Gastrocnemius medialis (tissue), 4 donors: ENCODE measurements at regions not wholly inside any gene's neighbourhood (a gene's known extent, or its start where the extent isn't known, plus 50 kb on each side); places are given as distances from the start of the nearest gene placed in this dataset.

Source experiments
- ATAC-seq, 2 donors: fragments of 150-250 bp; one replicate each; pipeline ENCODE4 v1.9.1; 2016
- DNase-seq, 2 donors: peaks; one replicate each; pipeline ENCODE4 v3.0.0-alpha.2; 2019
- H3K27ac ChIP-seq, 4 donors: fragments of 200-600 bp; sonication (generic); 1 replicate in 1 of 4; 2 replicates in 3 of 4; pipeline ENCODE4 v1.5.1; 2016 to 2018; ENCODE audit warnings: mild to moderate bottlenecking in 2 of 4, moderate library complexity in 1 of 4
- H3K27me3 ChIP-seq, 3 donors: fragments of 200-600 bp; sonication (generic) in 2 of 3; 1 replicate in 1 of 3; 2 replicates in 2 of 3; pipeline versions ENCODE4 v1.5.1 to v1.6.0; 2016 to 2019; ENCODE audit warnings: mild to moderate bottlenecking in 1 of 3, moderate library complexity in 1 of 3
- H3K36me3 ChIP-seq, 2 donors: fragments of 200-600 bp; sonication (generic) in 1 of 2; one replicate each; pipeline ENCODE4 v1.5.1; 2017 to 2018
- H3K4me1 ChIP-seq, 2 donors: fragments of 200-600 bp; sonication (generic) in 1 of 2; one replicate each; pipeline ENCODE4 v1.5.1; 2016 to 2017; ENCODE audit warnings: mild to moderate bottlenecking in 2 of 2
- H3K4me3 ChIP-seq, 4 donors: fragments of 200-600 bp; sonication (generic) in 3 of 4; 1 replicate in 1 of 4; 2 replicates in 3 of 4; pipeline ENCODE4 v1.5.1; 2016 to 2019; ENCODE audit warnings: mild to moderate bottlenecking in 2 of 4
- H3K9me3 ChIP-seq, 3 donors: fragments of 200-600 bp; sonication (generic) in 2 of 3; 1 replicate in 1 of 3; 2 replicates in 2 of 3; pipeline ENCODE4 v1.5.1; 2016 to 2019
- POLR2A ChIP-seq, 2 donors: fragments of 450-650 bp; IDR thresholded peaks; one replicate each; pipeline ENCODE4 v1.6.1; 2017; ENCODE audit warnings: antibody characterized with exemption in 2 of 2, mild to moderate bottlenecking in 2 of 2, moderate library complexity in 2 of 2
- in situ Hi-C, 4 donors: fragments of 200-750 bp; cut with MboI; loops; one replicate each; pipeline versions ENCODE4 v1.15.0 to v1.8.0; 2017; ENCODE audit warnings: low sequenced_read_pairs in 4 of 4
- intact Hi-C: fragments of 100-400 bp; cut with DNase I; formaldehyde crosslinking; loops from one replicate; pipeline ENCODE4 v1.15.1; 2023; ENCODE audit warnings: low total_unique reads
- TF ChIP-seq, protein P1 (sequence below), 5 experiments: fragments of 450-650 bp in 3 of 5; fragments of 200-600 bp in 2 of 5; sonication (generic) in 2 of 5; IDR thresholded peaks in 4 of 5; conservative IDR thresholded peaks in 1 of 5; 1 replicate in 4 of 5; 2 replicates in 1 of 5; pipeline ENCODE4 v1.5.1; 2016 to 2019; ENCODE audit warnings: antibody characterized with exemption in 5 of 5, mild to moderate bottlenecking in 3 of 5, moderate library complexity in 3 of 5

DNA sequence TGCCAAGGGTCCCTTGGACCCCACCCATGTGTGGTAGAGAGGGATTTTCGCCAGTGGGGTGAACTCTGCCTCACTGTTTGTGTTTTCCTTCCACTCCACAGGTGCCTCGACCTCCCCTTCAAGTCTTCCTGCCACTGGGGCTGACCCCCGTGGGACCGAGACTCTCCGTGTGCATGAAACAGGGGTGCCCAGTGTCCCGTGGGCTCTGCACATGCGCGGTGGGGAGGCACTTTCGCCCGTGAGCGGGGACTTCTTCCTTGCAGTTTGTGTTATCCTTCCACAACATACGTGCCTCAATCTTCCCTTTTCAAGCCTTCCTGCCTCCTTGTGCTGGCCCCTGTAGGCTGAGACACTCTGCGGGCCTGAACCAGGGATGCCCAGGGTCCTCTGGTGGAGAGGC lies 362.4 kb downstream of the ALG10 start:
- ATAC-seq, result no peak
- intact Hi-C loops, result no loop called here
- H3K9me3 ChIP-seq, result no peaks in the 10 kb centered on the region

DNA sequence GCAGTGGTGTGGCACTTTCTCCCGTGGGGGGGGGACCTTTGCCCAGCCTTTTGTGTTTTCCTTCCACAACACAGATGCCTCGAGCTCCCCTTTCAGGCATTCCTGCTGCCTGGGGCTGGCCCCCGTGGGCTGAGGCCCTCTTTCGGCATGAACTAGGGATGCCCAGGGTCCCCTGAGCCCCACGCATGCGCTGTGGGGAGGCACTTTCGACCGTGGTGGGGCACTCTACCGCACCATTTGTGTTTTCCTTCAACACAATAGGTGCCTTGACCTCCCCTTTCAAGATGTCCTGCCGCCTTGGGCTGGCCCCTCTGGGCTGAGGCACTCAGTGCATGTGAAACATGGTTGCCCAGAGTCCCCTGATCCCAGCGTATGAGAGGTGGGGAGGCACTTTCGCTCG lies 363.7 kb downstream of the ALG10 start:
- in situ Hi-C loops (no loop called here), intact Hi-C loops (no loop called here)
- ATAC-seq, result no peak

More for the DNA sequence above, 362.4 kb downstream of the ALG10 start:
- no peak for DNase-seq
- in situ Hi-C loops, result no loop called here
- Histone ChIP-seq H3K4me3 (no peak overlapping the region), H3K27ac (no peak overlapping the region), H3K27me3 (no peaks in the 10 kb centered on the region), H3K36me3 (no peaks in the 10 kb centered on the region), H3K4me1 (no peaks in the 10 kb centered on the region)
- TF ChIP-seq POLR2A (IDR thresholded peaks at IDR 0.05), result no peak
- TF ChIP-seq, protein P1, sequence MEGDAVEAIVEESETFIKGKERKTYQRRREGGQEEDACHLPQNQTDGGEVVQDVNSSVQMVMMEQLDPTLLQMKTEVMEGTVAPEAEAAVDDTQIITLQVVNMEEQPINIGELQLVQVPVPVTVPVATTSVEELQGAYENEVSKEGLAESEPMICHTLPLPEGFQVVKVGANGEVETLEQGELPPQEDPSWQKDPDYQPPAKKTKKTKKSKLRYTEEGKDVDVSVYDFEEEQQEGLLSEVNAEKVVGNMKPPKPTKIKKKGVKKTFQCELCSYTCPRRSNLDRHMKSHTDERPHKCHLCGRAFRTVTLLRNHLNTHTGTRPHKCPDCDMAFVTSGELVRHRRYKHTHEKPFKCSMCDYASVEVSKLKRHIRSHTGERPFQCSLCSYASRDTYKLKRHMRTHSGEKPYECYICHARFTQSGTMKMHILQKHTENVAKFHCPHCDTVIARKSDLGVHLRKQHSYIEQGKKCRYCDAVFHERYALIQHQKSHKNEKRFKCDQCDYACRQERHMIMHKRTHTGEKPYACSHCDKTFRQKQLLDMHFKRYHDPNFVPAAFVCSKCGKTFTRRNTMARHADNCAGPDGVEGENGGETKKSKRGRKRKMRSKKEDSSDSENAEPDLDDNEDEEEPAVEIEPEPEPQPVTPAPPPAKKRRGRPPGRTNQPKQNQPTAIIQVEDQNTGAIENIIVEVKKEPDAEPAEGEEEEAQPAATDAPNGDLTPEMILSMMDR (IDR thresholded peaks at IDR 0.05 in 4 of 5, conservative IDR thresholded peaks at IDR 0.05 in 1 of 5), result no peak

DNA sequence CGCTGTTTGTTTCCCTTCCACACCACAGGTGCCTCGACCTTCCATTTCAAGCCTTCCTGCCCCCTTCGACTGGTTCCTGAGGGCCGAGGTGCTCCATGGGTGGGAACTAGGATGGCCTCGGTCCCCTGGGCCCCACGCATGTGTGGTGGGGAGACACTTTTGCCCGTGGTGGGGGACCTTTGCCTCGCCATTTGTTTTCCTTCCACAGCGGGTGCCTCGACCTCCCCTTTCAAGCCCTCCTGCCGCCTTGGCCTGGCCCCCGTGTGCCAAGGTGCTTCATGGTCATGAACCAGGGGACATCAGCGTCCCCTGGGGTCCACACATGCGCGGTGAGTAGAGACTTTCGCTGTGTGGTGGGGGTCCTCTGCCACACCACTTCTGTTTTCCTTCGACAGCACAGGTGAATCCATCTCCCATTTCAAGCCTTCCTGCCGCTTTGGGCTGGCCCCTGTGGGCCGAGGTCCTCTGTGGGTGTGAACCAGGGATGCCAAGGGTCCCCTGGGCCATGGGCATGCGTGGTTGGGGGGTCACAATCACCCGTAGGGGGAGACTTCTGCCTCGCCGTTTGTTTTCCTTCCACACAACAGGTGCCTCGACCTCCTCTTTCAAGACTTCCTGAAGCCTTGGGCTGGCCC lies 364.4 kb downstream of the ALG10 start:
- no peaks in the 10 kb centered on the region for H3K4me1 ChIP-seq
- H3K9me3 ChIP-seq, result no peaks in the 10 kb centered on the region
- ATAC-seq (no peak), DNase-seq (no peak)
- no peaks in the 10 kb centered on the region for H3K27me3 ChIP-seq
- intact Hi-C loops (no loop called here), in situ Hi-C loops (no loop called here)
- H3K36me3 ChIP-seq, result no peaks in the 10 kb centered on the region
- no peak overlapping the region for H3K27ac ChIP-seq
- TF ChIP-seq, protein P1 (IDR thresholded peaks at IDR 0.05 in 4 of 5, conservative IDR thresholded peaks at IDR 0.05 in 1 of 5), result no peak
- no peak for TF ChIP-seq POLR2A (IDR thresholded peaks at IDR 0.05)
- H3K4me3 ChIP-seq, result no peak overlapping the region

More for the DNA sequence above, 363.7 kb downstream of the ALG10 start:
- no peaks in the 10 kb centered on the region for H3K9me3 ChIP-seq
- TF ChIP-seq, protein P1 (IDR thresholded peaks at IDR 0.05 in 4 of 5, conservative IDR thresholded peaks at IDR 0.05 in 1 of 5), result no peak
- no peak for TF ChIP-seq POLR2A (IDR thresholded peaks at IDR 0.05)
- no peak overlapping the region for H3K4me3 ChIP-seq
- H3K36me3 ChIP-seq, result no peaks in the 10 kb centered on the region
- no peak overlapping the region for H3K27ac ChIP-seq
- no peak for DNase-seq
- no peaks in the 10 kb centered on the region for H3K27me3 ChIP-seq
- no peaks in the 10 kb centered on the region for H3K4me1 ChIP-seq

DNA sequence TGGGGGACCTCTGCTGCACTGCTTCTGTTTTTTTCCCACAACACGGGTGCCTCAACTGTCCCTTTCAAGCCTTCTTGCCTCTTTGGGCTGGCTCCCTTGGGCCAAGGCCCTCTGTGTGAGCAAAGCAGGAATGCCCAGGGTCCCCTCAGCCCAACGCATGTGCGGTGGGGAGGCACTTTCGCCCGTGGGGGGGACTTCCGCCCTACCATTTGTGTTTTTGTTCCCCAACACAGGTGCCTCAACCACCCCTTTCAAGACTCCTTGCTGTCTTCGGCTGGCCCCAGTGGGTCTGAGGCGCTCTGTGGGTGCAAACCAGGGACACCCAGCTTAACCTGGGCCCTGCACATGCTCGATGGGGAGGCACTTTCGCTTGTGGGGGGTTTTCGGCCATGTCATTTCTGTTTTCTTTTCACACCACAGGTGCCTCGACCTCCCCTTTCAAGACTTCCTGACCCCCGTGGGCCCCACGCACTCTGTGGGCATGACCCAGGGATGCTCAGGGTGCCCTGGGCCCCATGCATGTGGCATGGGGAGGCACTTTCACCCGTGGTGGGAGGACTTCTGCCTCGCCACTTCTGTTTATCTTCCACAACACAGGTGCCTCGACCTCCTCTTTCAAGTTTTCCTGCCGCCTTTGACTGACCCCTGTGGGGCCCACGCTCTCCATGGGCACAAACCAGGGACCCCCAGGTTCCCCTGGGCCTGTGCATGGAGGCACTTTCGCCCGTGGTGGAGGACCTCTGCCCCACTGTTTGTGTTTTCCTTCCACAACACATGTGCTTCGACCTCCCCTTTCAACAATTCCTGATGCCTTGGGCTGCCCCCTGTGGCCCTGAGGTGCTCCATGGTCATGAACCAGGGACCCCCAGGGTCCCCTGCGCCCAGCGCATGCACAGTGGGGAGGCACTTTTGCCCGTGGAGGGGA lies 365.7 kb downstream of the ALG10 start:
- Histone ChIP-seq H3K4me3 (no peak overlapping the region), H3K36me3 (no peaks in the 10 kb centered on the region), H3K4me1 (no peaks in the 10 kb centered on the region), H3K27me3 (no peaks in the 10 kb centered on the region), H3K27ac (no peak overlapping the region), H3K9me3 (no peaks in the 10 kb centered on the region)
- intact Hi-C loops (no loop called here), in situ Hi-C loops (no loop called here)
- DNase-seq (no peak), ATAC-seq (no peak)
- no peak for TF ChIP-seq POLR2A (IDR thresholded peaks at IDR 0.05)
- TF ChIP-seq, protein P1 (IDR thresholded peaks at IDR 0.05 in 4 of 5, conservative IDR thresholded peaks at IDR 0.05 in 1 of 5), result no peak
